ENCODE measurements at regions not wholly inside any gene's neighbourhood (a gene's known extent, or its start where the extent isn't known, plus 50 kb on each side); places are given as distances from the start of the nearest gene placed in this dataset.
"Not testable (repeated sequence)": the region's sequence is repeated elsewhere in the genome, so short reads cannot be mapped to it uniquely, and the experiment has no call there.

- DNase-seq = no peak
These were observed 94.9 kb upstream of the CHD2 start for GRCh38 chr15:92805080-92805690.

DNA sequence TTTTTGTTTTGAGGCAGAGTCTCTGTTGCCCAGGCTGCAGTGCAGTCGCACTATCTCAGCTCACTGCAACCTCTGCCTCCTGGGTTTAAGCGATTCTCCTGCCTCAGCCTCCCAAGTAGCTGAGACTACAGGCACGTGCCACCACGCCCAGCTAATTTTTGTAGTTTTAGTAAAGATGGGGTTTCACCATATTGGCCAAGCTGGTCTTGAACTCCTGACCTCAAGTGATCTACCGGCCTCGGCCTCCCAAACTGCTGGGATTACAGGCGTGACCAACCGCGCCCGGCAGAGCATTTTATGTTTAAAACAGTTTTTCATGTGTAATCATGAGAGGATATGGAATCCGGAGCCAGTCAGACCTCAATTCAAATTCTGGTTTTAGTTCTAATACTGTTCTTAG, 94.0 kb upstream of the CHD2 start:
- not testable (repeated sequence) for DNase-seq

DNA sequence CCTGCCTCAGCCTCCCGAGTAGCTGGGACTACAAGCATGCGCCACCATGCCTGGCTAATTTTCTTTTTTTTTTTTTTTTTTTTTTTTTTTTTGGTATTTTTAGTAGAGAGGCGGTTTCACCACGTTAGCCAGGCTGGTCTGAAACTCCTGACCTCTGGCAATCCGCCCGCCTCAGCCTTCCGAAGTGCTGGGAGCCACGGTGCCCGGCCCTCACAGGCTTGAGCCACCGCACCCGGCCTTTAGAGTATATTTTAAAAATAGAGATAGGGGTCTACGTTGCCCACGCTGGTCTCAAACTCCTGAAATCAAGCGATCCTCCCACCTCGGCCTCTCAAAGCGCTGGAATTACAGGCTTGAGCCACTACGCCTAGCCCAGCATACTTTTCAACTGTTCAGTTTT, 93.4 kb upstream of the CHD2 start:
- no peak for DNase-seq

DNA sequence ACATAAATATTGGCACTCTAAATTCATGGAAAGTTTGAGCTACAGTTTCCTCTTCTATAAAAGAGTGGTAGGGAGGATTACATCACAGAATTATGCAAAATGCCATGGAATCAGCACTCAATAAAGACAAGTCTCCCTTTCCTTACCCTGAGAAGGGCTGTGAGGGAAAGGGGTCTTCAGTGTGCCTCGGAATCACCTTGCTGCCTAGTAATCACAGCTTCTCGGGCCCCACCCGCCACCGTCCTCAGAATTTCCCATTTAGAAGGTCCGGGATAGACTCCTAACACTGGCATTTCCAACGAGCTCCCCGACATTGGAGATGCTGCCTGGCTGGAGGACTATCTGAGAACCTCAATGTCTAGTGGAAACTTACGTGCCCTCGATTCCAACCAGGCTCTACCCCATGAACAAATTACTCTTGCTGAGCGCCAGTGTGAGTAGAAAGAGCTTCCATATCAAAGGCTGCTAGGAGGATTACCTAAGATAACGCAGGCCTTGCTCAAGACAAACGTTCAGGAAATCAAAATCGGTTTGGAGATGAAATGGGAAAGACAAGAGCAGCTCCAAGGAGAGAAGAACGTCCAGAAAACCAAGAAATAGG, 92.1 kb upstream of the CHD2 start:
- DNase-seq = peak in 1 of 2 experiments; percentile 44

DNA sequence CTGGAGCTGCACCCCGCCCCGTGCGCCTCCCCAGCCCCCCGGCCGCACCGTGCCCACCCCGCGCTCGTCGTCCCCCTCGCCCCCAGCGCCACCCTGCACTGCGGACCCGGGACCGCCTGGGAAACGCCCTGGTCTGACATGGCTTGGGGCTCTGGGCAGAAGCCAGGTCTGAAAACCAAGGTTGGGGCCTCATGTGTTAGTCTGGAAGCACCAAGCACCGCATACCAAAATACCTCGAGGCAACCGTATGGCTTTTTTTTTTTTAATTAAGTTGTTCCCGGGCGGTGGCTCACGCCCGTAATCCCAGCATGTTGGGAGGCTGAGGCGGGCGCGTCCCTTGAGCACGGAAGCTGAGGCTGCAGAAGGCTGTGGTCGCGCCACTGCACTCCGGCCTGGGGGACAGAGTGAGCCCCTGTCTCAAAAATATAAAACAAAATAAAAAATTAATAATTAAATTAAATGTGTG, 91.5 kb upstream of the CHD2 start:
- DNase-seq = peak in 1 of 2 experiments; percentile 56

GRCh38 chr15:92809064-92809879, 90.9 kb upstream of the CHD2 start:
- DNase-seq = peak; percentile 98

GRCh38 chr15:92809880-92810361, 90.2 kb upstream of the CHD2 start:
- DNase-seq = peak in 1 of 2 experiments; percentile 53

GRCh38 chr15:92810418-92811138, 89.5 kb upstream of the CHD2 start:
- DNase-seq = peak; percentile 71 to 77

GRCh38 chr15:92811148-92811913, 88.8 kb upstream of the CHD2 start:
- no peak for DNase-seq

- no peak for DNase-seq
These were observed 87.9 kb upstream of the CHD2 start for GRCh38 chr15:92812271-92812670.

GRCh38 chr15:92813485-92813884, 86.6 kb upstream of the CHD2 start:
- no peak for DNase-seq

GRCh38 chr15:92817339-92817886, 82.7 kb upstream of the CHD2 start:
- no peak for DNase-seq

- DNase-seq = no peak
These were observed 81.4 kb upstream of the CHD2 start for GRCh38 chr15:92818651-92819277.

DNA sequence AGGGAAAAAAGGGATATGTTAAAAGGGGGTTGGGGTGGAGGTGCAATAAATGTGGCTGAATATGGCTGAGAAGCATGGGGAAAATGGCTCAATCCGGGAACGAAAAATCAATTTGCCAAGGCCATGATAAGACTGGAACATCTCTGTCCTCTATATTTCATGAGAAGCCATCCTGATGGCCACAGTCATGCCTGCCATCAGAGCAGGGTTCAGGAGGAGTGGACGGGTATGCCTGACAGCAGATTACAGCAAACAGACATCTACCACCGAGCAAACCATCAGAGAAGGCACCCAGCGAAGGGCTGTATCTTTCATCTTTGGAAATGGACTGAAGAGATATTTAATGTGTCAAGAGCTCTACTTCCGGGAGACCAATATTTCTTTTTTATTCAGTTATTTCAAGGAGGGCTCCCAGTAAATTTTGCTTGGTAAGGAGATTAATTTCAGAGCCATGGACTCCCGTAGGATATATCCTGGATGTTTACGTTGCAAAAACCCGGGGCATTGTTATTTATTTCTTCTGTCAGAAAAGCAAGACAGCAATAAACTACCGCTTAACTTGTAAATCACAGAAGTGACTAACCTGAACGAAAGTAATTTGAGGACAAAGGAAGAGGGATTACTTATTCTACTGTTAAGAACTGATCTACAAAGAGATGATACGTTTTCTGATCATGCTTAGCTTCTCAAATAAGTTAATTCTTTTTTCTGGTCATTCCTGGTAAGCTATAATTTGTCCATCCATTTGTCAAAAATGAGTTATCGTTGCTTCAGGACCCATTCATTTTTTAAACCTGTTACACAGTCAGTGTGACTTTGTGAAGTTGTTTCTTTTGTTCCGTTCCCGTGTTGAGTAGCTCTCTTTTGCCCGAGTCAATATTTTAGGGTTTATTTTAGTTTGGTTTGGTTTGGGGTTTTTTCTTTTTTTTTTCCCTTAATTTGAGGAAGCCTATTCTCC, 80.6 kb upstream of the CHD2 start:
- no peak for DNase-seq

- peak; percentile 86 to 90 for DNase-seq
These were observed 79.7 kb upstream of the CHD2 start for GRCh38 chr15:92820236-92821021.

- no peak for DNase-seq
These were observed 78.5 kb upstream of the CHD2 start for GRCh38 chr15:92821491-92822116.

DNA sequence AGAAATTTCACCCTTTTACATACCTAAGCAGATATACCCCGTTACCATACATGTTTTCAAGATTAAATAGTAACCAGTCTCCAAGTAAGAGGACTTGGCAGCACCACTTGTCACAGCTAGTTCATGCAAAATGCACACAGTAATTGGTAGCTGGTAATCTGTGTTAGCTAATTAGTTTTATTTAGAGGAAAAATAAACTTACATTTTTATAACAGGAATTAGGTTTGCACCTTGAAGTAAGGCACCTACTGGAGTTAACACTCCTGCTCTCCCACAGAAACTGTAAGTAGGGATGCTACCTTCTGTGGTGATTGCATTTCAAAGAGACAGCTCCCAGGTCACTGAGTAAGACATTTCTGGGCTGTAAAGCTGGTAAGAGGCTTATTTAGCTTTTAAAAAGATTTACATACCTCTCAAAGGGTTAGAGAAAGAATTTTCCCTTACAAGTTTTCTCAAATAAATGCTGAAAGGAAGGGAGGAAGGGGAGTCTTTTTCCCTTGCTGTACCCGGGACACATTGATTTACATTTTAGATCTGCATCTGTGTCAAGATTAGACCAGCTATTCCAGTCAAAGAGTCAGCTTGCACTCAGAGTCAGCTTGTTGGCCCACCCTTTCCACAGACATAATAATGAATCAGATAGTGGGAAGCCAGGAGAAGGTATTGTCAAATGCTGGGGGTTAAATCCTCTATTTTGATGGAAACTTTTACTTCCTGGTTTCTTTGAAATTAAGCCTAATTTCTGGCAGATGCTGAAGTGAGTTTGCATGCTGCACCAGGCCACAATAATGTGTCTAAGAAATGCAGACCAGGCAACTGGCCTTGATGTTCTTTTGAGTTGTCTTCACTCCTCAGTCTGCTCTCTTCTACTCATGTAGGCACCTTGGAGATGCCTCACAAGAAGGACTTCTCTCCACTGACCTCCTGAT, 77.6 kb upstream of the CHD2 start:
- no peak for DNase-seq

DNA sequence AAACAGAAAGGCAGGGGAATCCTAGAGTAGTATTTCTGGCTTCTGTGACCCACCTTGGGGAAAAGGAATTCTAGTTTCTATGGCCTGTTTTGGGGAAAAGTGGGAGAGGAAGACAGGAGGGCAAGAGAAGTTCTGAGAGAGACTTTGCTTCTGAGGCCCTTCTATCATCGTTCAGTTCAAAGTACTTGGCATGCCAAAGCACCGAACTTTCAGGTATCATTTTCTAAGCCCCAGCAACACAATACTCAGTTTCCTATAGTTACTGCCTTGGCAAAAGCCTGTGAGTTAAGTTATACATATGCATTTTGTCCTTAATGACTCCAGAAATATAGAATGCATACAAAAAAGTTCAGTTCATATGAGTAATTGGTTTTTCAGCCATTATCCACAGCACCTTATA, 74.1 kb upstream of the CHD2 start:
- DNase-seq = no peak
